ENCODE measurements at regions not wholly inside any gene's neighbourhood (a gene's known extent, or its start where the extent isn't known, plus 50 kb on each side); places are given as distances from the start of the nearest gene placed in this dataset.
A peak's percentile ranks its signal among the peaks of the same experiment; 100 is the strongest.
"Not testable (repeated sequence)": the region's sequence is repeated elsewhere in the genome, so short reads cannot be mapped to it uniquely, and the experiment has no call there.

DNA sequence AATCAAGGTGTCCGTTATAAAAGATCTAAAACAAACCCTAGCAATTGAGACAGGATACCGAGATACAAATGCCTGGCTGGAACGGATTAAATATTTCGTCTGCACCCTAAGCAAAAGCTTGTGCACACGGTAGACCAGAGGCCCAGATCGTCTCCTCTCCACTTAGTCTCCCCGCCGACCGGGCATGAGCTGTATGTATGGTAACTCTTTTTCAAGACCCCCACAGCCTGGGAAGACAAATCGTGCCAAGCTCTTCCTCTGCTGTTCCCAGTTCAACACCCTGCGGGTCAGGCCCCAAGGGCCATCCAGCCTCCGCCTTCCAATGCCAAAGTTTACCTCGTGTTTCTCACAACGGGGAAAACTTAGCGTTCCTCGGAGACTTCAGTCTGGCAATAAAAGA lies 285.7 kb upstream of the GALNT17 start:
- DNase-seq (ENCODE audit: low spot score): no peak

DNA sequence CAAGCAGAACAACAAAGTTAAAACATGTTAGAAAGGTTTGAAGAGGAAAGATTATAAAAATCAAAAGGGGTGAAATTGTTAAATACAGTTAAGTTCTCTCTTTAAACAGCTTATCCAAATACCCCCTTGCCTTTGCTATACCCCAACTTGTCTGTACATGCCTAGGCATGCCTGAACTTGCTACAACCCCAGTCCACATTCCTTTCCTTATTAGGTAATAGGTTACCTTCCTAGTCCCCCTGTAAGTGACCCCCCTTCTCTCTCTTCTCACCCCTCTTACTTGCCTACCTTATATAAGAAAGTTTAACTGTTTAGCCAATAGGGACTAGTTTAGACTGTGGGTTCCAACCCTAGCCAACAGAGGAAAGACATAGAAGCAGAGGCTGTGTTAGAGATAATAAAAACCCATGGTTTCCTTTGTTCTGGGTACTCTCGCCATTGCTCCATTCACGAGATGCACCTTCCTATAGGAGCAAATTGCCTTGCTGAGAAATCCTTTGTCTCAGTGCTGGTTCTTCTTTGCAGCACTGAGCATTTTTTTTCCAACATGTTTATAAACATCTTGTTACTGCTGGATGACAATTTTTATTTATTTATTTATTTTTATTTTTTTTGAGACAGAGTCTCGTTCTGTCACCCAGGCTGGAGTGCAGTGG lies 282.2 kb upstream of the GALNT17 start:
- no peak for DNase-seq (ENCODE audit: low spot score)

DNA sequence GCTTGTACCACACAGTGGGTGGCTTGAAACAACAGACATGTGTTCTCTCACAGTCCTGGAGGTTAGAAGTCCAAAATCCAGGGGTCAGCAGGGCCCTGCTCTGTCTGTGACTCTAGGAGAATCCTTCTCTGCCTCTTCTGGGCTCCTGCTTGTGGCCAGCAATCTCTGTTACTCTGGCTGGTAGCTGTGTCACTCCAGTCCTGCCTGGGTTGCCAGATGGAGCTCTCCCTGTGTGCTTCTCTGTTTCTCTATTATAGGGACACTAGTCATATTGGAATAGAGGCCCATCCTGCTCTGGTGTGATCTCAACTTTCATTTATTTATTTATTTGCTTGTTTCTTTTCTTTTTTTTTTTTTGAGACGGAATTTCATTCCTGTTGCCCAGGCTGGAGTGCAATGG lies 276.6 kb upstream of the GALNT17 start:
- no peak for DNase-seq (ENCODE audit: low spot score)

DNA sequence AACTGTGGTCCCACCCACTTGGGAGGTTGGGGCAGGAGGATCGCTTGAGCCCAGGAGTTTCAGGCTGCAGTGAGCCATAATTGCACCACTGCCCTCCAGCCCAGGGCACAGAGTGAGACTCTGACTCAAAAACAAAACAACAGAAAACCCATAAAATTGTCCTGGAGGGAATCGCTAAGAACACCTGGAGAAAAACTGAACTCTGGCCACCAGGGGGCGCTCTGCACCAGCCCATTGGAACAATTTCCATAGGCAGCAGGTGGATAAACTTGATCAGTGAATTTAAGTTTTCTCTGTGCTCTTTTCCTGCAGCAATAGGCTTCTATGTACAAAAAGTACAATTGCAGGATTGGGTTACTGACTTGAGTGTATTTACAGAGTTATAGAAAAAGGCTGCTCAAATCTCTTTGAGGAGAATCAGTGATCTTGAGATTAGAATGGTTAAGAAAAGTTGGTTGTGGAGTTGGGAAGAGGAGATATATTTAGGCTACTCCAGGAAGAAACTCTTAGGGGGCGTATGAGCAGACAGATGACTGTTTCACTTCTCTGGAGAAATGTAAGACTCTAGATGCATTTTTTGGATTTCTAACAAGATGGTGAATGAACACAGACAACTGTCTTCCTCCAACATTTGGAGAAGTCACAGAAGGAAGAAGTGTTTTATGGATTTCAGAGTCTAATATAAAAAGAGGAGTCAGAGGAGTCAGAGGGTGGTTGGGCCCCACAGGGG lies 274.9 kb upstream of the GALNT17 start:
- peak; percentile 93 for DNase-seq (ENCODE audit: low spot score)

DNA sequence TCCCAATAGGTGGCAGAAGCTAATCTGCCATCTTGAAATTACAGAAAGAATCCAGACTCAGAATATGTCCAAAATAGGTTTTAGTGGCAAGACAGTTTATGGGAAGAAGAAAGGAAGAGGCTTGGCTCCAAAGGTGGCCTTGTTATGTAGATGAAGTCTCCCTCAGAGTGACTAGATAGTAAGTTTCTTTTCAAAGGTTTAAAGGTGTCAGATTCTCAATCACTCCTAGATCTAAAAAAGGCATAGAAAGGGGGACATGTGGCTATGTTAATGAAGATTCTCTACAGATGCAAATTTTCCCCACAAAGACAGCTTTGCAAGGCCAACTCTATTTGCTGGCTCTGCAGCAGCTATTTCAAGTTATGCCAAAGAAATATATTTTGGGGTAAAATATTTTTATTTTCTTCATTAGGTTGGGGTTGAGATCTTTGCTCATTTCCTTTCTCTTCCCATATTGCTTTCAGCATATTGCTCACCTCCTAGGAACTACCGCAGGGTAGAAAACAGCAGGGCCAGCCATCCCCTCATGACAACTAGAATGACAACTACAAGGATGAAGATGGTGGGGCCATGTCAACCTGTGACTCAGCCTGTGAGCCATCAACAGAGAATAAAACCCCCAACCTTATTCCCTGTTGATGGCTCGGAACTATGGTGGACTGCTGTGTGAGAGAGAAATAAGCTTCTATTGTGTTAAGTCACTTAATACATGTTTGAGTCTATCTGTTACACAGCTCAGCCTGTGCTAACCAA lies 274.0 kb upstream of the GALNT17 start:
- DNase-seq (ENCODE audit: low spot score): no peak

GRCh38 chr7:70867513-70867912 lies 264.4 kb upstream of the GALNT17 start:
- no peak for DNase-seq (ENCODE audit: low spot score)

DNA sequence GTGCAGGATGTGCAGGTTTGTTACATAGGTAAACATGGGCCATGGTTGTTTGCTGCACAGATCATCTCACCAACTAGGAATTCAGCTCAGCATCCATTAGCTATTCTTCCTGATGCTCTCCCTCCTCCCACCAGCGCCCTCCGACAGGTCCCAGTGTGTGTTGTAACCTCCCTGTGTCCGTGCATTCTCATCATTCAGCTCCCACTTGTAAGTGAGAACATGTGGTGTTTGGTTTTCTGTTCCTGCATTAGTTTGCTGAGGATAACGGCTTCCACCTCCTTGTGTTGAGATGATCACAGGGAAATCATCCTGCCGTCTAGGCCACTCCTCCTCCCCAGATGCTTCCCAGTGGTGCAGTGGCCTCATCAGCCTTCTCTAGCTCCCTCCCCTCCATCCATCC lies 261.6 kb upstream of the GALNT17 start:
- no peak for DNase-seq (ENCODE audit: low spot score)

DNA sequence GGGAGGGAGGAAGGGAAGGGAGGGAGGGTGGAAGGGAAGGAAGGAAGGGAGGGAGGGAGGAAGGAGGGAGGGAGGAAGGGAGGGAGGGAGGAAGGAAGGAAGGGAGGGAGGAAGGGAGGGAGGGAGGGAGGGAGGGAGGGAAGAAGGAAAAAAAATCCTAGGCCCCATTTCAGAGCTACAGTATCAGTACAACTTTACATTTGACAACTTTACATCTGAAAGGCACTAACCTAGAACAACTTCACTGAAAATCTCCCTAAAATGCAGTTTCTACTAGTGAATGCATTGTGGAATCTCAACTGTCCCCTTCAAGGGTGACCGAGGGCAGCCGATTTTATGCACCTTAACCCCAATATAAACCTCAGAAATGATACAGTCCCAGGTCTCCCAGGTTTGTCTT lies 259.8 kb upstream of the GALNT17 start:
- DNase-seq (ENCODE audit: low spot score): no peak

- DNase-seq (ENCODE audit: low spot score): no peak
Observed at GRCh38 chr7:70881167-70881847, 250.6 kb upstream of the GALNT17 start.

DNA sequence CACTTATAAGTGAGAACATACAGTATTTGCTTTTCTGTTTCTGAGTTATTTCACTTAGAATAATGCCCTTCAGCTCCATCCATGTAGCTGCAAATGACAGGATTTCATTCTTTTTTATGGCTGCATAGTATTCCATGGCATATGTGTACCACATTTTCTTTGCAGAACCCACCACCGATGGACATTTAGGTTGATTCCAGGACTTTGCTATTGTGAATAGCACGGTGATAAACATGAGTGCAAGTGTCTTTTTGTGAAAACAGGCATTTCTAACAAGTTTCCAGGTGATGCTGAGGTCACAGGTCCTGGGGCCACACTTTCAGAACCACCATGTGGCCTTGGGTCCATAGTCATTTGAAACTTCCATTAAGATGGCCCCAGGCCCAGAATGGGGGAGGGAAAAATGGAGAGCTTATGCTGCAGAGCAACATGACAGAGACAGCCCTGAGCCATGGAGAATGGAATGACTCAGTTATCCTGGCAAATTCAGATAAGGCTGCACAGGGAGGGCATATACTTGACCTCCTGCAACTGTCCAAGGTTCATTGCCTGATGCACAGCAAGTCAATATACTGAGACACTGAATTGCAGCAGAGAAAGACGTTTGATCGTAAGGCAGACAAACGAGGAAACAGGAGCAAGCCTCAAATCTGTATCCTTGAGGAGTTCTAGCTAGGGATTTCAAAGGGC lies 248.0 kb upstream of the GALNT17 start:
- DNase-seq (ENCODE audit: low spot score): no peak

DNA sequence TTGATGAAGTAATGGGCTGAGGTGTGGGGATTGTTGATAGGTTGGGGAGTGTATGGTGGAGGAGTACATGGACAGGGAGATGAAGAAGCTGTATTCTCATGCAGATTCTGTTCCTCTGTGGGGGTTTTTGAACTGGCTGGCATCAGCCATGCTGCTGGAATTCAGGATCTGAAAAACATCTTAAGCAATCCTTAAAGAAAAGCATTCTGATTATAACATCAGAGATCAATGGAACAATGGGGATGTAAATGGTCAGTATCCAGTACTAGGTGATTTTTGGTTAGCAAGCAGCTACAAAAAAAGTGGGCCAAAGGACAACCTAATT lies 247.5 kb upstream of the GALNT17 start:
- no peak for DNase-seq (ENCODE audit: low spot score)

- DNase-seq (ENCODE audit: low spot score): no peak
Observed at GRCh38 chr7:70884809-70885208, 247.1 kb upstream of the GALNT17 start.

DNA sequence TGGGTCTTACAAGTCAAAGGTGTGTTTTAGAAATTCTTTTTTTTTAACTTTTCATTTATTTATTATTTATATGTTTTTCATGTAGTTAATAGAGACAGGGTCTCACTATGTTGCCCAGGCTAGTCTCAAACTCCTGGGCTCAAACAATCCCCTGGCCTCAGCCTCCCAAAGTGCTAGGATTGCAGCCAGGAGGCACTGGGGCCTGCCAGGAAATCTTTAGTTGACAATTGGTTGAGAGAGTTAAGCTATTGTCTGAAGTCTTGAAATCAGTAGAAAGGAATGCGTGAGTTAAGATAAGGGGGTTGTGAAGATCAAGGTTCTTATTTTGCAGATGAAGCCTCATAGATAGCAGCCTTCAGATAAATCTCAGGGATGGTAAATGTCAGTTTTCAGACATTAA lies 245.4 kb upstream of the GALNT17 start:
- DNase-seq (ENCODE audit: low spot score): no peak

- DNase-seq (ENCODE audit: low spot score): no peak
Observed at GRCh38 chr7:70887186-70887585, 244.8 kb upstream of the GALNT17 start.

- DNase-seq (ENCODE audit: low spot score): no peak
Observed at GRCh38 chr7:70890147-70890969, 241.6 kb upstream of the GALNT17 start.

GRCh38 chr7:70893422-70893821 lies 238.5 kb upstream of the GALNT17 start:
- DNase-seq (ENCODE audit: low spot score): no peak

GRCh38 chr7:70893971-70894715 lies 237.8 kb upstream of the GALNT17 start:
- DNase-seq (ENCODE audit: low spot score): no peak

- no peak for DNase-seq (ENCODE audit: low spot score)
Observed at GRCh38 chr7:70894799-70895198, 237.1 kb upstream of the GALNT17 start.

- DNase-seq (ENCODE audit: low spot score): not testable (repeated sequence)
Observed at GRCh38 chr7:70895337-70896200, 236.4 kb upstream of the GALNT17 start.
